Ovary (tissue), 3 donors: ENCODE measurements at regions not wholly inside any gene's neighbourhood (a gene's known extent, or its start where the extent isn't known, plus 50 kb on each side); places are given as distances from the start of the nearest gene placed in this dataset.

Experiments
- CTCF ChIP-seq, 3 donors: fragments of 450-650 bp in 2 of 3; fragments of 200-600 bp in 1 of 3; IDR thresholded peaks; one replicate each; pipeline versions ENCODE4 v1.5.1 to v1.8.0; 2016 to 2022; ENCODE audit warnings: antibody characterized with exemption in 3 of 3, mild to moderate bottlenecking in 1 of 3
- EP300 ChIP-seq: sonication (generic); formaldehyde crosslinking; IDR thresholded peaks from one replicate; pipeline ENCODE4 v1.6.1; 2017; ENCODE audit warnings: antibody characterized with exemption
- POLR2A ChIP-seq: fragments of 450-650 bp; IDR thresholded peaks from one replicate; pipeline ENCODE4 v1.6.1; 2017; ENCODE audit warnings: antibody characterized with exemption, mild to moderate bottlenecking, moderate library complexity
- donor health status: DM: no; HTN: no; CAD: no.

DNA sequence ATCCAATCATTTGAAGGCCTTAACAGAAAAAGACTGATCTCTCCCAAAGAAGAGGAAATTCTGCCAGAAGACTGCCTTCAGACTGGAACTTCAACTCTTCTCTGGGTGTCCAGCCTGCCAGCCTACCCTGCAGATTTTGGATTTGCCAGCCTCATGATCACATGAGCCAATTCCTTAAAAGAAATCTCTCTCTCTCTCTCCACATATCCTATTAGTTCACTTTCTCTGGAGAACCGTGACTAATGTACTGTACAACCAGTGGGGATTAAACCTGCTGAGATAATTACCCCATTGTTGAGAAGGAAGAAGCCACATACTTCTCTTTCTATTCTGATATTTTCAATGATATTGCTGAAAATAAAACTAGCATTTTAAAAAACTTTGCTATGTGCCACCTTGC, 711.3 kb upstream of the AMOT start:
- no peak for TF ChIP-seq CTCF (IDR thresholded peaks at IDR 0.05)
- TF ChIP-seq POLR2A, result no peak
- TF ChIP-seq EP300, result no peak
